ENCODE measurements at regions not wholly inside any gene's neighbourhood (a gene's known extent, or its start where the extent isn't known, plus 50 kb on each side); places are given as distances from the start of the nearest gene placed in this dataset.

DNA sequence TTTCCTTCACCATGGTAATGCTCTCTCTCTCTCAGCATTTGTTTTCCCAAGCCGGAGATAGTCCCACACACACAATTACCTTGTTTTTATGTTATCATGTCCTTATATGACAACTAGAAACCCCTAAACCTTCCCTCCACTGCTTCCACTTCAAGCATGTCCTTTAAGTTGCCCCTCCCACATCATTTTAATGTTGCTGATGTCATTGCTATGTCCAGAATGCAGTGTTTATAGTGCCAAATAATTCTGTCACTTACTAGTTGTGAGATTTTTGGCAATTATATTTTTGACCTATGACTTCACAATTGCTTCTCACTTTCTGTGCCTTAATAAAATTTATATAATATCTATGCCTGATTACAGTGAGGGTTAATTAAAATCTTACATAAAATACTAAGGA is 645.9 kb downstream of the XPNPEP1 start:
- TF ChIP-seq EZH2phosphoT487 (IDR thresholded peaks at IDR 0.05; ENCODE audit: insufficient read depth, low read depth): no peak
- TF ChIP-seq EZH2 (IDR thresholded peaks at IDR 0.05; ENCODE audit: insufficient read depth, poor library complexity, severe bottlenecking): no peak

Measured in GM23248 (cell line).